Activated CD4-positive, alpha-beta T cell treated with anti-CD3 and anti-CD28 coated beads, Interleukin-2, amount 10 ng/mL, durations not matched to agents 24 days and 14 days (primary cell): ENCODE measurements at regions not wholly inside any gene's neighbourhood (a gene's known extent, or its start where the extent isn't known, plus 50 kb on each side); places are given as distances from the start of the nearest gene placed in this dataset.

Source experiments
- DNase-seq: peaks from one replicate; pipeline ENCODE4 v3.0.0; 2022
- H3K27ac Mint-ChIP-seq: one replicate; pipeline ENCODE4 v1.8.0; 2022; ENCODE audit warnings: mild to moderate bottlenecking, mixed read lengths
- H3K27me3 Mint-ChIP-seq: one replicate; pipeline ENCODE4 v1.8.0; 2022; ENCODE audit warnings: mixed read lengths
- H3K36me3 Mint-ChIP-seq: one replicate; pipeline ENCODE4 v1.8.0; 2022; ENCODE audit warnings: low read depth, mild to moderate bottlenecking, mixed read lengths
- H3K4me1 Mint-ChIP-seq: one replicate; pipeline ENCODE4 v1.8.0; 2021; ENCODE audit warnings: mixed read lengths
- H3K4me3 Mint-ChIP-seq: one replicate; pipeline ENCODE4 v1.8.0; 2022; ENCODE audit warnings: mild to moderate bottlenecking, moderate library complexity, mixed read lengths
- H3K9me3 Mint-ChIP-seq: one replicate; pipeline ENCODE4 v1.8.0; 2021; ENCODE audit warnings: mixed read lengths
- intact Hi-C: fragments of 100-400 bp; cut with micrococcal nuclease; formaldehyde crosslinking; loops from one replicate; pipeline ENCODE4 v1.15.1; 2023

- DNase-seq: no peak
- Mint-ChIP-seq H3K4me1 (no peaks in the 10 kb centered on the region), H3K4me3 (no peak overlapping the region), H3K27me3 (no peaks in the 10 kb centered on the region), H3K27ac (no peak overlapping the region), H3K36me3 (no peaks in the 10 kb centered on the region), H3K9me3 (no peaks in the 10 kb centered on the region)
- intact Hi-C loops: no loop called here
Observed at GRCh38 chr13:23129331-23129730, 51.4 kb upstream of the SGCG start.
